ENCODE measurements at regions not wholly inside any gene's neighbourhood (a gene's known extent, or its start where the extent isn't known, plus 50 kb on each side); places are given as distances from the start of the nearest gene placed in this dataset.

DNA sequence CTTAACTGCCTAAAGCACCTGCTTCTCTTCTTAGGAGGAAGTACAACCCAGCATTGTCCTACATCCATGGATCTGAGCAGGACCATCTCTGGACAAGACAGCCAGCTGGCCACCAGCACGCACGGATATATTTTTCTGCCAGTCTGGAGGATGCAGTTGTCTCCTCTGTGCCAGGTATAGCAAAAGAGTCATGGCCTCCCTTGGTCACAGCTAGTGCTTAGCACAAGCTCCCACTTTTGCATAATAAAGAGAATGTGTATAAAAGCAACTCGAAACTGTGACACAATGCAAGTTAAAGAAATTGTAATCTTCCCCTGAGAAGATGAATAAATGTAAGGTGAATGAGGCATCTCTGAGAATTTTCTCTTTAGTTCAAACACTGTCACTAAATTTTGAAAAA lies 267.8 kb upstream of the MANEA start:
- DNase-seq: no peak
- H3K27me3 ChIP-seq: no peaks in the 10 kb centered on the region
- TF ChIP-seq, protein P1, sequence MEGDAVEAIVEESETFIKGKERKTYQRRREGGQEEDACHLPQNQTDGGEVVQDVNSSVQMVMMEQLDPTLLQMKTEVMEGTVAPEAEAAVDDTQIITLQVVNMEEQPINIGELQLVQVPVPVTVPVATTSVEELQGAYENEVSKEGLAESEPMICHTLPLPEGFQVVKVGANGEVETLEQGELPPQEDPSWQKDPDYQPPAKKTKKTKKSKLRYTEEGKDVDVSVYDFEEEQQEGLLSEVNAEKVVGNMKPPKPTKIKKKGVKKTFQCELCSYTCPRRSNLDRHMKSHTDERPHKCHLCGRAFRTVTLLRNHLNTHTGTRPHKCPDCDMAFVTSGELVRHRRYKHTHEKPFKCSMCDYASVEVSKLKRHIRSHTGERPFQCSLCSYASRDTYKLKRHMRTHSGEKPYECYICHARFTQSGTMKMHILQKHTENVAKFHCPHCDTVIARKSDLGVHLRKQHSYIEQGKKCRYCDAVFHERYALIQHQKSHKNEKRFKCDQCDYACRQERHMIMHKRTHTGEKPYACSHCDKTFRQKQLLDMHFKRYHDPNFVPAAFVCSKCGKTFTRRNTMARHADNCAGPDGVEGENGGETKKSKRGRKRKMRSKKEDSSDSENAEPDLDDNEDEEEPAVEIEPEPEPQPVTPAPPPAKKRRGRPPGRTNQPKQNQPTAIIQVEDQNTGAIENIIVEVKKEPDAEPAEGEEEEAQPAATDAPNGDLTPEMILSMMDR (IDR thresholded peaks at IDR 0.05): no peak
- no peak for TF ChIP-seq POLR2A (IDR thresholded peaks at IDR 0.05)
- no peak overlapping the region for H3K27ac ChIP-seq
- no peaks in the 10 kb centered on the region for H3K36me3 ChIP-seq
- H3K4me1 ChIP-seq: no peaks in the 10 kb centered on the region
- no peaks in the 10 kb centered on the region for H3K9me3 ChIP-seq
- no peak overlapping the region for H3K4me3 ChIP-seq

DNA sequence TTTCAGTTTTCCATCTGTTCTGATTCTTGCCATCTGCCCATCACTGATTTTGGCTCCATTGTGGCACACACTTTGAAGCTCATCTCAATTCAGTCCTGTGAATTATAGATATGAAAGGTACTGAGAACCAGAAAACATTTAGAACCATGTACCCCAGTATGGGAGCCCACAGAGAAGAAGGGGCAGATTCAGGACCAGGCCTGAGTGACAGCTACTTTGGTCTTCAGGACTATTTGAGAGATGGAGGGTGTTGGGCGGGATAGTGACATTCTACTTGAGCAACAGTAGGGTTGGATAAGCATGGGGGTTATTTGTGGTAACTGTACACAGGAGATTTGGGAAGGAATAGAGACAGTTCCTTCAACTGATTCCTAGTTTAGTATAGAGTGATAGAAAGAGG lies 259.2 kb upstream of the MANEA start:
- Histone ChIP-seq H3K4me3 (no peak overlapping the region), H3K36me3 (no peaks in the 10 kb centered on the region), H3K4me1 (no peaks in the 10 kb centered on the region), H3K9me3 (no peaks in the 10 kb centered on the region), H3K27me3 (no peaks in the 10 kb centered on the region), H3K27ac (no peak overlapping the region)
- DNase-seq: no peak
- TF ChIP-seq, protein P1 (IDR thresholded peaks at IDR 0.05): no peak
- no peak for TF ChIP-seq POLR2A (IDR thresholded peaks at IDR 0.05)

DNA sequence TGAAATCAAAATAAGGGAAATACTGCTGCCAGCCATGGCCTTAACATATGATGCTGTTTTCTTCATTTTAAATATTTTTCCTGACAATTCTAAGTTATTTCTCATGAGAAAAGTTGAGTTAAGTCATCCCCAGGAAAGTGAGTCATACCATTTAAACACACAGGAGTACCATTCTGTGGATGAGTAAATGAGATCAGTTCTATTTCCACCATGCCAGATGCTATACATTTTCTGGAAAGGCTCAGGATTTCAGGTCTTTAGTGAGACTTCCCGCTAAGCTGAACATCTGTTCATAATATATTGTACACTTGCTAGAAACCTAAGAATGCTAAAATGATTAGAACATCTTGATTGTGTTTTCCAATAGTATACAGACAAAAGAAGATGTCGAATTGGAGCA lies 256.2 kb upstream of the MANEA start:
- TF ChIP-seq, protein P1 (IDR thresholded peaks at IDR 0.05): no peak
- TF ChIP-seq POLR2A (IDR thresholded peaks at IDR 0.05): no peak
- no peaks in the 10 kb centered on the region for H3K36me3 ChIP-seq
- DNase-seq: no peak
- no peak overlapping the region for H3K4me3 ChIP-seq
- H3K4me1 ChIP-seq: no peaks in the 10 kb centered on the region
- H3K27ac ChIP-seq: no peak overlapping the region
- no peaks in the 10 kb centered on the region for H3K27me3 ChIP-seq
- H3K9me3 ChIP-seq: no peaks in the 10 kb centered on the region

DNA sequence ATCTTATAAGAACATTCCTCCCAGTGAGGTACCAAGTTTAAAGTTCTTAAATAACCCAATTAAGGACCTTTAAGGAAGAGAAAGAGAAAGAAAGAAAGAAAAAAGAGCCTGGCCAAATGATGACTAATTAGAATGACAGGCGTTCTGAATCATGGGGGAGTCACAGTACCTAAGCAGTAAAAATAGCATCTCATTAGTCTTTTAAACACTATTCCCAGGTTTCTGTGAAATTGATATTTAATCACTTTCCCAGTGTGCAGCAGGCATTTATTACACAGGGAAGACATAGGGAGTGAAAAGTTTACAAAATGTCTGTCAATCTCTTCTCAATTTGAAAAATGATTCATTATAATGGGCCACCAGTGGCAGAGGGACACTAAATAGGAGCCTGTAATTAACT lies 251.4 kb upstream of the MANEA start:
- Histone ChIP-seq H3K27me3 (no peaks in the 10 kb centered on the region), H3K36me3 (no peaks in the 10 kb centered on the region), H3K27ac (no peak overlapping the region), H3K4me3 (no peak overlapping the region), H3K4me1 (no peaks in the 10 kb centered on the region), H3K9me3 (no peaks in the 10 kb centered on the region)
- no peak for DNase-seq
- TF ChIP-seq, protein P1 (IDR thresholded peaks at IDR 0.05): no peak
- no peak for TF ChIP-seq POLR2A (IDR thresholded peaks at IDR 0.05)

DNA sequence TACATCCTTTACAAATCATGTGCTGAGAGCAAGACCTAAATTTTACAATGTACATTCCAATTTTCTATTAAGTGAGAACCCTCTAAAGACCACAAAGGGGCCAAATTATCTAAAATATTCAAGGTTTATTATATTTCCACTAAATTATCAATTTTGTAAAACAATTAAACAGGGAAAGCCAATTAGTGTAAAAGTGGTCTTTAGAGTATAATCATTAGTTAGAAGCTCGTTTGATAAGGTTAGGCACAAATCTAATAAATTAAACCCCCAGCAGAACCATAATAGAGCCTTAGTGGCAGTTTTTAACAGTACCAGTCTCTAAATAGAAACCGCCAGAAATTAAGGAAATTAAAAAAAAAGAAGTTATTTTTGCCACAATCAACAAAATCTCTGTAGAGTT lies 249.1 kb upstream of the MANEA start:
- H3K27me3 ChIP-seq: no peaks in the 10 kb centered on the region
- no peak overlapping the region for H3K4me3 ChIP-seq
- TF ChIP-seq POLR2A (IDR thresholded peaks at IDR 0.05): no peak
- TF ChIP-seq, protein P1 (IDR thresholded peaks at IDR 0.05): no peak
- no peaks in the 10 kb centered on the region for H3K36me3 ChIP-seq
- H3K4me1 ChIP-seq: no peaks in the 10 kb centered on the region
- no peak overlapping the region for H3K27ac ChIP-seq
- no peaks in the 10 kb centered on the region for H3K9me3 ChIP-seq
- no peak for DNase-seq

DNA sequence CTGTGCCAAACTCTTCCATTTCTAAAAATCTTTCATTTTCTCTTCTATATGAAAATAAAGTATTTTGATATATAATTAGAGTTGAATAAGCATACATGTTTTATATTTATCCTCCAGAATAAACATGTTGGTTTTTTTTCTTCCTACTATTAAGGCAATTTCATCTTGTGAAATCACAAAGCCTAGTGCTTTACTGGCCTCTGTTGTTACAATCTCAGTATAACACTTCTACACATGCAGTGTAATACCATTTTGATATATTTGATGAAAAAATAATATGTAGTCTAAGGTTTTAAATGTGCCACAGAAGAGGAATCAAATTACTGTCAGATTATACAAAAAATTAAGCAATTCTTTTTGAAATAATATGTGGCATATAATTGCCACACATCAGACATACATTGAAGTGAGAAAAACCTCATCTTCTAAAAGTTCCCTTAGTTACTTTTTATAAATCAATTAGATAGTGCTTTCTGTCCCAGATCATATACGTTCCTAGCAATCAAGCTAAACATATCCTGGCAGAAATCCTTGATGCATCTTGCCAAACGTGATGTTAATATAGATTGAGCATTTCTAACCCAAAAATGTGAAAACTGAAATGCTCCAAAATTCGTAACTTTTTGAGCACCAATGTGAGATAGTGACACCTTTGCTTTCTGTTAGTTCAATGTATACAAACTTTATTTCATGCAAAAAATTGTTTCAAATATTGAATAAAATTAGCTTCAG lies 225.1 kb upstream of the MANEA start:
- no peaks in the 10 kb centered on the region for H3K36me3 ChIP-seq
- no peaks in the 10 kb centered on the region for H3K4me1 ChIP-seq
- no peaks in the 10 kb centered on the region for H3K9me3 ChIP-seq
- no peak for DNase-seq
- TF ChIP-seq, protein P1 (IDR thresholded peaks at IDR 0.05): no peak
- no peak for TF ChIP-seq POLR2A (IDR thresholded peaks at IDR 0.05)
- no peak overlapping the region for H3K4me3 ChIP-seq
- no peaks in the 10 kb centered on the region for H3K27me3 ChIP-seq
- no peak overlapping the region for H3K27ac ChIP-seq
